MM.1S (cell line): ENCODE measurements at regions not wholly inside any gene's neighbourhood (a gene's known extent, or its start where the extent isn't known, plus 50 kb on each side); places are given as distances from the start of the nearest gene placed in this dataset.

Experiments
- CTCF ChIP-seq: fragments of 300-600 bp; sonication (generic); IDR thresholded peaks from 2 replicates; pipeline ENCODE4 v1.5.1; 2016; ENCODE audit warnings: antibody characterized with exemption, low read length, mixed read lengths
- EZH2 ChIP-seq: fragments of 300-600 bp; sonication (generic); optimal IDR thresholded peaks from 2 replicates; pipeline ENCODE3; 2017; ENCODE audit warnings: low read depth, mild to moderate bottlenecking, antibody characterized with exemption, low read length, mixed read lengths

GRCh38 chr5:146993876-146994530 lies 115.4 kb upstream of the PPP2R2B start:
- TF ChIP-seq CTCF (no peak), EZH2 (no peak)
